NOMO-1 treated with DMSO at 0.1 percent for 48 hours (cell line): ENCODE measurements at regions not wholly inside any gene's neighbourhood (a gene's known extent, or its start where the extent isn't known, plus 50 kb on each side); places are given as distances from the start of the nearest gene placed in this dataset.

Experiments
- DNase-seq: peaks from one replicate; lab custom pipeline; 2025; ENCODE audit not compliant: unreplicated experiment; lab: John Stamatoyannopoulos, UW

- no peak for DNase-seq
Measured at GRCh38 chr5:2929779-2930178, 178.3 kb upstream of the IRX2 start.

GRCh38 chr5:2921651-2922050 is 170.2 kb upstream of the IRX2 start:
- DNase-seq, result no peak

DNA sequence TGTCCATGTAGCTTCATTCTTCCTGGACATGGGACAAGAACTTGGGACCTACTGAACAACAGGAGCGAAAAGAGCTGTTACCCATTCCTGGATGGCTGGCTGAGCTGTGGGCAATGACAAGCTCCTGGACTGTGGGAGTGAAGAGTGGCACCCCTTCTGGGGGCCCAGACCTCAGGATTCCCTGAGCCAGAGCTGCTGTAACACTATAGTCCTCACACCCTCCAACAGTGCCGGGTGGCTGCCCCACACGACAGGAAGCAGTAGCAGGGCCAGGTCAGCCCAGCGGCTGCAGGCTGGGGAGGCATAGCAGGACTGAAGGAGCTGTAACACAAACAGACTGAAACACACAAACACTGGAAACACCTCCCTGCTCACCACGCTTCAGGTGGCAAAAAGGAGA is 169.7 kb upstream of the IRX2 start:
- DNase-seq, result no peak

DNA sequence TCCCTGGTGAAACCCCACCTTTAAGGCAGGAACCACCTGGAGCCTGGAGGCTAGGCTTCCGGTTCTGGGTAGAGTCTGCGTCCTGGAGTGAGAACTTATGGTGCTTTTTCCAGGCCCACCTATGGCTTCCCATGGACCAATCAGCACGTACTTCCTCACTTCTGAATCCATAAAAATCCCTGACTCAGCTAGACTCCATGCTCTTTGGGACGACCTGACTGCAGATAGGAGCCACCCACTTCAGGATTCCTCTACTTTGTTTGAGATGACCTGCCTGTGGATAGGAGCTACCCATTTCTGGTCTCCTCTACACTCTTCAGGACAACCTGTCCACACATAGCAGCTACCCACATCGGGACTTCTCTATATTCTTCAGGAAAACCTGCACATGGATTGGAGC is 168.8 kb upstream of the IRX2 start:
- no peak for DNase-seq

GRCh38 chr5:2919310-2920018 is 168.0 kb upstream of the IRX2 start:
- no peak for DNase-seq

- no peak for DNase-seq
Measured at GRCh38 chr5:2917524-2917923, 166.0 kb upstream of the IRX2 start.

DNA sequence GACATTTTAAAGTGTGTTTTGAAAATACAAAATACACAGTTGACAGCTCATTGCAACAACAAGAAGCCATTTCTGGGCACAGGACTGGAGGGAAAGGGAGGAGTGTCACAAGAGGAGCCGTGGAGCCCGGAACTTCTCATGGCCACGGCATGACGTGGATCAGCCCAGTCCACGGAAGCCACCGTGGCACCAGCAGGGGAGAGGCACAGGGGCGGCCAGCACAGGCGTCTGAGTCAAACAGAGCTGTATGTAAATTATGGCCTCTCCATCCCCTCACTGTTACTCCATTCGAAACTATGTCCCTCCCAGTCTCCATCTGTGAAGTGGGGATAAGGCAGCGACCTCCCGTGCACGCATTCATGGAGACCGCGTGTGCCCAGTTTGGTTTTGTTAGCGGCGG is 165.6 kb upstream of the IRX2 start:
- no peak for DNase-seq

- DNase-seq, result no peak
Measured at GRCh38 chr5:2916076-2916682, 164.7 kb upstream of the IRX2 start.

GRCh38 chr5:2914981-2915484 is 163.6 kb upstream of the IRX2 start:
- no peak for DNase-seq

DNA sequence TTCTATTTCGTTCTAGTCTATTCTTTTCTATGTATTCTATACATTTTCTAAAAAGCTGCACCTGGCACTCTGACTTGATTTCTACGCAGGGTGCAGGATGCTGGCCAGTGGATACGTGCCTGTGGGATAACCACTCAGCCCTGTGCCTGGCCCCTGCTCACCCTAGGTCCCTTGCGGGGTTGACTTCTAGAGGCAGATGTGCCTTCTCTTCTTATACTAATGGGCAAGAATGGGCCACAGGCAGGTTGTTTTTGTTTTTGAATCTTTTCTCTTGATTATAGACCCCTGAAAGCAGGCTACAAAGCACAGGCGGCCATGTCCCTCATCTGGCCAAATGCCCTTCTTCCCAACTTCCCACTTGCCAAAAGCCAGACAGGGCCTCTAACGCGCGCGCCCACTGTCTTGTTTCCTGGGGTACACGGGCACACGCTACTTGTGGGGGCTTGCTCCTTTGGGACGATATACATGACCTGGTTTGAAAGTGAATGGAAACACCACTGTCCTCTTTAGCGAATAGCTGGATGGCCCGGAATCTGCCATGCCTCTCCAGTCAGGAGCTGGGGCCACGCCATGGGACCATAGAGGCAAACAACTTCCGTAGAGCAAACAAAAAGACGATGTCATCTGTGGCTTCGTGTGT is 162.7 kb upstream of the IRX2 start:
- no peak for DNase-seq

DNA sequence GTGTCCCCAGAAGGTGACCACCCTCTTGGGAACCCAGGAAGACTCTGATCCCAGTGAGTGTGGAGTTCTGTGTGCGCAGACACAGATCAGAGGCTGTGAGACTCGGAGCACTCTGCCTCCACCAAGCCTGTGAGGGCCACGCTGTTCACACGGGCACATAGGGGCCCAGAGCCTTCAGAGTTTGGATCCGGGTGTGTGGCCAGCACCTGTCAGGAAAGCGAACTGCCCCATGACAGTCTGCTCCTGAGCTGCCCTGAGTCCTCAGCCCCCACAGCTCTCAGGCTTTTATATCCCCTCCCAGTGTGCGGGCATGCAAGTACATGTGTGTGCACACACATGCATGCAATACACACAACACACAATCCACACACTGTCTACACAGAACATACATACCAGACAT is 161.8 kb upstream of the IRX2 start:
- no peak for DNase-seq

- no peak for DNase-seq
Measured at GRCh38 chr5:2912741-2913140, 161.3 kb upstream of the IRX2 start.

GRCh38 chr5:2910401-2911175 is 159.1 kb upstream of the IRX2 start:
- DNase-seq, result no peak

GRCh38 chr5:2909035-2909434 is 157.6 kb upstream of the IRX2 start:
- DNase-seq, result no peak

DNA sequence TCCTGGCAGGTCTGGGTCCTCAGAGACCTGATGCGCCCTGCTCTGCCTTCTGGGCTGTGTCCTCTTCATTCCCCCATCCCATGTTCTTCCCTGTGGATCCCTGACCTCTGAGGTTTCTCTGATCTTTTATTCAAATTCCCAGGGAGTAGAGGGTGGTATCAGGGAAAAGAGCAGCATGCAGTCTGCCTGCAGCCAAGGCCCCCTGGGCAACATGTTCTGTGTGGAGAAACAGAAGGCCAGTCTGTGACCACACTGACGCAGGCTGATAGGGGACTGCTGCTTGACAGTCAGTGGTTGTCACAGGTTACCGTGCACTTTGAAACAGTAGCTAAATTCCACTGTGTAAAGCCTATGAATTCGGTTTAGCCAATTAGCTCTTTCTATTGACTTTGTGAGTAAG is 156.6 kb upstream of the IRX2 start:
- no peak for DNase-seq

GRCh38 chr5:2906302-2907090 is 155.0 kb upstream of the IRX2 start:
- DNase-seq, result no peak

- DNase-seq, result no peak
Measured at GRCh38 chr5:2905741-2906140, 154.3 kb upstream of the IRX2 start.

DNA sequence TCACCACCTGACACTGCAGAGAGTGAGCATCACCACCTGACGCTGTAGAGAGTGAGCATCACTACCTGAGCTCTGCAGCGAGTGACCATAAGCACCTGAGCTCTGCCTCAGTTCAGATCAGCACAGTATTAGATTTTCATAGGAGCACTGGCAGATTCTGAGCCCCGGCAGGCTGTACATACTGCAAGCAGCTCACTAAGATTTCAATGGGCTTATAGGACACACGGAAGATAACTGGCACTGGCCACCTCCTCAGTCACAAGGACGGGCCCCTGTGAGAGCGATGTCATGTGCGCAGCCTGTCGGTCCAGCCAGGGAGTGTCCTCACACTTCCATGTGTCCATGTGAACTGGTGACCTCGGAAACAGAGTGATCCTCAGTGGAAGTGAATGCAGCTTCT is 153.5 kb upstream of the IRX2 start:
- DNase-seq, result no peak

DNA sequence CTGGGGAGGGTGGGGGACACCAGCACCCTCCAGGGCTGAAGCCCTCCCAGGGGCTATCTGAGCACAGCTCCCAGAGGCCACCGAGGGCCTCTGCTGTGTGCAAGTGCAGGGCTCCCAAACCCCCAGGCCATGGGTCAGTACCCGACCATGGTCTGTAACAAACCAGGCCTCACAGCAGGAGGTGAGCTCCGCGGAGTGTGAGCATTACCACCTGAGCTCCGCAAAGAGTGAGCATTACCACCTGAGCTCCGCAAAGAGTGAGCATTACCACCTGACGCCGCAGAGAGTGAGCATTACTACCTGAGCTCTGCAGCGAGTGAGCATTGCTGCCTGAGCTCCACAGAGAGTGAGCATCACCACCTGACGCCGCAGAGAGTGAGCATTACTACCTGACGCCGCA is 152.9 kb upstream of the IRX2 start:
- DNase-seq, result no peak

GRCh38 chr5:2903451-2904395 is 152.2 kb upstream of the IRX2 start:
- DNase-seq, result no peak
